ENCODE measurements at regions not wholly inside any gene's neighbourhood (a gene's known extent, or its start where the extent isn't known, plus 50 kb on each side); places are given as distances from the start of the nearest gene placed in this dataset.
"Not testable (repeated sequence)": the region's sequence is repeated elsewhere in the genome, so short reads cannot be mapped to it uniquely, and the experiment has no call there.

GRCh38 chr6:141969768-141970415 lies 162.8 kb upstream of the GJE1 start:
- FAIRE-seq = not testable (repeated sequence)

- no peak for FAIRE-seq
Measured at GRCh38 chr6:141969201-141969600, 163.5 kb upstream of the GJE1 start.

GRCh38 chr6:141968632-141969031 lies 164.1 kb upstream of the GJE1 start:
- no peak for FAIRE-seq

GRCh38 chr6:141965016-141965545 lies 167.6 kb upstream of the GJE1 start:
- FAIRE-seq = no peak

DNA sequence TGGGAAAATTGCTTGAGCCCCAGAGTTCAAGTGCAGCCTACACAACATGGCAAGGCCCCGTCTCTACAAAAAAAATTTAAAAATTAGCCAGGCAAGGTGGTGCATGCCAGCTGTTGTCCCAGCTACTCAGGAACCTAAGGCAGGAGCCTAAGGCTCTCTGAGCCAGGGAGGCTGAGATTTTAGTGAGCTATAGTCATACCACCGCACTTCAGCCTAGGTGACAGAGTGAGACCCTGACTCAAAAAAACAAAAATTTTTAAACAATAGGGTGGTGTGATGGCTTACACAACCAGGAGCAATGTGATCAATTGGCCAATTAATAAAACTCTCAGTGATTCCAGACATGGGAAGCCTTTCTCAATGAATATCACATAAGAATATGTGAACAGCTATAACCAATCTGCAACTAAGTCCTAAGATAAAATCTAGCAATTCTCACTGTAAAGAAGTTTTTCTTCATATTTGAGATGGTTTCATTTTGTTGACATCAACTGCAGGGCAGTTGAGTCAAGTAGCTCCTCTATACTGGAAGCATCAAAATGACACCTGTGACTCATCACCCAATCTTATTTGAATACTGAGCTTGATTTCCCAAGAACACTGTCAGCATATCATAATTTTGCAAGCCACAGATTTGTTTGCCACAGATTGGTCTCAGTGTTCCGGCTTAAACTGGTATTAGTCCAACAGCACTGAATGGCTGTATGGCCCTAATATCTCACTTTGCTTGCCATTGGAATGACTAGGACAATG lies 169.0 kb upstream of the GJE1 start:
- FAIRE-seq = no peak

- no peak for FAIRE-seq
Measured at GRCh38 chr6:141957271-141957670, 175.5 kb upstream of the GJE1 start.

DNA sequence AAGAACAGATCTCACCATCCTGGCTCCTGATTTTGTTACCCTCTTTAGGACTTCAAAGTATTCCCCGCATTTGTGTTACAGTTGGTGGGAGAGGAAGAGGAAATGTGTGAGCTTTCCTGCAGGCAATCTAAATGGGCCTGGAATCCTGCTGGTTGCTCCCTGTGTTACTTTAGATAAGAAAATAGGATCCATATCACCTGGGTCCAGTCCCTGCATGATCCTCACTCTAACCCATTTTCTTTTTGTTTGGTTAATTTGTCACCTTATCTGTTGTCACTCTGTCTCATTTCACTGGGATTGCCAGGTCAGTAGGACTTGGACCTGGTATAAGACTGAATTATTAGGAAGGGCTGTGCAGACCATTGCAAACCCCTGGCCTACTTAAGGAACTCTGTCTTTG lies 175.9 kb upstream of the GJE1 start:
- no peak for FAIRE-seq

DNA sequence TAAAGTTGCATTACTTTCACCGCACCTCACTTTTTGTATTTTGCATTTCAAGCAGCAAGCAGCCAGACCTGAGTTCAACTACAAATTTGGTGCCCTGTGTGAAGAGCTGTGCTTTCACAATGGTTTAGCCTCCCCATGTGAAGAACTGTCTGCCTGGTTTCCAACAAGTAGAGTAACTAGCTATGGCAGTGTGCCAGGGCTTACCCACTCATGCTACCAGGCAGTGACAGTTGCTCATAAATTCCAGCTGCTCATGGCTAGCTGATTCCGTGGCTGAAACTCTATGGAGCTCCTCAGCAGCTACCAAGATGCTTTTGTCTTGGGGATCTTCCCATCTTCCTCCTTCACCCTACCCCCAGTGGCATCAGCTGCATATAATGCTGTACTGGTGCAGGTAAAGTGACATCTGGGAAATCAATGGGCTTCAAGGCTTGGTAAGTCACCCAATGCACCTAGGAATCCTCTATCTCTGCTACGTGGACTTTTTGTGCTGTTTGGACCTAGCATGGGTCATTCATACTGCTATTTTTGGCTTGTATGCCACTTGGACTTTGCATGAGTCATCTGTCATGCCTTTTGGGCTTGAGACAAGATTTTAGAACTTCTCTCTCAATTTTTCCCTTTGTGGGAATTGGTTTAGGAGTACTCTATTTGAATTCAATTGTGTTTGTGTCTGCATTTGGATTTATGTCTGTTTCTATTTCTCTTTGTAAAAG lies 176.5 kb upstream of the GJE1 start:
- FAIRE-seq = no peak

DNA sequence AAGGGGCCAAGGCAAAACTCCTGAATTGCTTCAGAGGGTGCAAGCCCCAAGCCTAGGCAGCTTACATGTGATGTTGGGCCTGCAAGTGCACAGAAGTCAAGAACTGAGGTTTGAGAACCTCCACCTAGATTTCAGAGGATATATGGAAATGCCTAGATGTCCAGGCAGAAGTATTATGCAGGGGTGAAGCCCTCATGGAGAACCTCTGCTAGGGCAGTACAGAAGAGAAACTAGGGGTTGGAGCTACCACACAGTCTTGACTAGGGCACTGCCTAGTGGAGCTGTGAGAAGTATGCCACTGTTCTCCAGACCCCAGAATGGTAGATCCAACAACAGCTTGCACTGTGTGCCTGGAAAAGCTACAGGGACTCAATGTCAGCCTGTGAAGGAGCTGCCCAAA lies 179.7 kb upstream of the GJE1 start:
- no peak for FAIRE-seq

DNA sequence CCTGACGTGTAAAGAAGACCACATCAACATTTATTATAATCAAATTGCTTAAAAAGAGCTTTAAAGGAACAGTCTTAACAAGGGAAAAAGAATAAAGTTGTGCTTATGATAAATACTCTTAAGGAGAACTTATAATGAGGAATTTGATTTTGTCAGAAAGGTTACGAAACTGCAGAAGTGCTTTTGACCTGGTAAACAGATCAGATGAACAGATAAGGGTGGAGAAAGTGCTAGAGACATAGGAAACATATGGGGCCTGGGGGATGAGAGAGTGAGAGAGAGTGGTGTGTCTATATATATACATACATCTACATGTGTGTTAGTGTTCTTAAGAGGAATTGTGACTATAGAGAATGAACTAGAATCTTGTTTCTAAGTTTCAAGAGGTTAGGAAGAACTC lies 186.2 kb upstream of the GJE1 start:
- no peak for FAIRE-seq

DNA sequence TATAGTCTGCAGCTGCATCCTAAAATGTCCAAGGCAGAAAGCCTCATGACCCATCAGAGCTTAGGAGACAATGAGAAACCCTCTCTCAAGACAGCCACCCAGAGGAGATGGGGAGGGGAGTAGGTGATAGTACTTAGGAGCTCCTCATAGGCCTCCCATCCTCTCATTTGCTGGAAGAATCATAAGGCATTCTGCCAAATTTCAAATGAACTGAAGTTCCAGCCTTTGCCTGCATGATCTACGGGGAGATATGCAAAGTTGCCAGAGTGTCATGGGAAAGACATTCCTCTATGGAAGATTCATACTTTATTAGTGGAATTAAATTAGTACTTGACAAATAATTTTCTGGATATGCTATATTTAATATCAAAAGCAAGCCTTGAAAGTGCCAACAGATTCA lies 194.1 kb upstream of the GJE1 start:
- FAIRE-seq = no peak

DNA sequence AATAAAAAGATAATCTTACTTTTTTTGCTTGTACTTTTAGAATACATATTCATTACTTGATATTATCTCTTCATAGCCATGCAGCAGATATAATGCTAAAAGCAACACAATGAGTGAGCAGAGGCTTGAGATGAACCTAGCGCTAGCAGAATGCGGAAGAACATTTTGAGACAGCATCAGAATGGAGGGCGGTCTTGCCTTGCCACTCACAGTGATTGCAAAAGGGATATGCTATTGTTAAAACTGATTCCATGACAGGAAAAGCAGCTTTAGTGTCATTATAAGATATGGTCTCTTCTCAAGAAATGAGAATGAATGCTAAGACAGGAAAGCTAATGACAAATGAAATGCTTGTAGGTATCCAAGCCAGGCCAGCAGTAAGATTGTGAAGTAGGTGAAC lies 200.0 kb upstream of the GJE1 start:
- FAIRE-seq = no peak

- not testable (repeated sequence) for FAIRE-seq
Measured at GRCh38 chr6:141926200-141926900, 206.4 kb upstream of the GJE1 start.

GRCh38 chr6:141925001-141925400 lies 207.7 kb upstream of the GJE1 start:
- no peak for FAIRE-seq

GRCh38 chr6:141922898-141923297 lies 209.8 kb upstream of the GJE1 start:
- FAIRE-seq = no peak

- FAIRE-seq = not testable (repeated sequence)
Measured at GRCh38 chr6:141916682-141917505, 215.8 kb upstream of the GJE1 start.

DNA sequence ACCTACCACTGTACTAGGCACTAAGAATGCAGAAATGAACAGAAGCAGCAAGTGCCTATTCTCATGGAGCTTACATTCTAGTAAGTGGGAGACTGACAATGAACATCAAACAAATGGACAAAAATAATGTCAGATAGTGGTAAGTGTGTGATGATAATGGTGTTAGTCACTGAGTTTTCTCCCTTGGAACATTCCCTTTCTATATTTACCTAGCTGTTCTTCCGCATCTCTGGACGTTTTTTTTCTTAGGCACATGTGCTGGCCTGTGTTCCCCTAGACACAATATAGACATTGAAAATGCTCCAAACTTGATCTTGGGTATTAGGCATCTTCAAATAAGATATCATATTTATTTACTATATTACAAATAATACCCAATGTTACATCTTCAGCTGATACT lies 218.1 kb upstream of the GJE1 start:
- FAIRE-seq = no peak

DNA sequence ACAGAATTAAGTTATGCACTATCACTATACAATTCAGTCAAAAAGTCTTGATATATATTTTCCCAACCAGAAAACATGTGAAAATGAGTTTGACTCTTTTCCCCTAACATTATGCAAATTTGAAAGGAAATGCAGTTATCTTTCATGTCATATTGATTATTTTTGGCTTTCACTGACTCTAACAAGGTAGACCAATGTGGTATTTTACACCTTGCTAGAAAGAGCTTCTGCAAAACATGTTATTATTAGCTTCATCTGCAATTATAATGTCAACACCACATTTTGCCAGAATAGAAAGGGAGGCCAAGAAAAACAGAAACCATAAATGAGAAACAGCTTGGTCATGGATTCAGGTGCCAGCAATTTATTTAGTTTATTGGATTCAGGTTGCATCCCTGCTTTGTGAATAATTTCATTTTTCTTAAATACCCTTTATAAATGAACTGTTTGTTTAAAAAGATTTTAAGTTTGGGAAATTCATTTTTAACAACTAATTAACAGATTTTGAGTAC lies 226.1 kb upstream of the GJE1 start:
- FAIRE-seq = no peak

DNA sequence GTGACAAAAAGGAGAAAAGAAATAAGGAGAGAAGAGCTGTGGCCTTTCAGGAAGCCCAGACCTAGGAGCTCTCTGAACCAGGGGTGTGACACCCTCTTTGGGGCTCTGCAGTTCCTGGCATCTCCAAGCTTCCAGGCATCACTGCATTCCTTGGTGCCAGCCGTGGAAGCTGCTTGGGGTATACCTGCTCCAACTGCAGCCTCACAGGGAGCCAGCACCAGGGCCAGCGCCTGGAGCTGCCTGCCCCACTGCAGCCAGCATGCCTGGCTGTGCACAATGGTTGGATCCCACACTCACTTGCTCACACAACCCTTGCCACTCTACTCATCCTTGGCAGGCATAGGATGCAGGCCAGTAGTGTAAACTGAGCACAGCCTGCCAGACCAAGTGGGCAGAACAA lies 242.1 kb upstream of the GJE1 start:
- FAIRE-seq = no peak

GRCh38 chr6:141884850-141885249 lies 247.9 kb upstream of the GJE1 start:
- FAIRE-seq = no peak

- FAIRE-seq = no peak
Measured at GRCh38 chr6:141878686-141879085, 254.0 kb upstream of the GJE1 start.
